HEK293 (cell line): ENCODE measurements at regions not wholly inside any gene's neighbourhood (a gene's known extent, or its start where the extent isn't known, plus 50 kb on each side); places are given as distances from the start of the nearest gene placed in this dataset.

Experiments used
- CTCF ChIP-seq: fragments of 450-650 bp; formaldehyde crosslinking; IDR thresholded peaks from 2 replicates; pipeline ENCODE4 v1.5.1; 2016; ENCODE audit warnings: missing biosample characterization, missing genetic modification characterization
- MYNN ChIP-seq: fragments of 450-650 bp; formaldehyde crosslinking; IDR thresholded peaks from 2 replicates; pipeline ENCODE4 v1.5.1; 2016; ENCODE audit warnings: missing biosample characterization, missing genetic modification characterization, borderline replicate concordance
- PRDM4 ChIP-seq: fragments of 450-650 bp; formaldehyde crosslinking; IDR thresholded peaks from 2 replicates; pipeline ENCODE4 v1.5.1; 2017; ENCODE audit warnings: missing biosample characterization, missing genetic modification characterization
- SP2 ChIP-seq: fragments of 450-650 bp; formaldehyde crosslinking; IDR thresholded peaks from 2 replicates; pipeline ENCODE4 v1.5.1; 2016; ENCODE audit warnings: missing biosample characterization, missing genetic modification characterization
- YY1 ChIP-seq: fragments of 450-650 bp; formaldehyde crosslinking; IDR thresholded peaks from 2 replicates; pipeline ENCODE4 v1.5.1; 2018; ENCODE audit warnings: missing biosample characterization, missing genetic modification characterization
- ZBTB7A ChIP-seq: fragments of 450-650 bp; formaldehyde crosslinking; IDR thresholded peaks from 2 replicates; pipeline ENCODE4 v1.5.1; 2016; ENCODE audit warnings: low read depth, missing biosample characterization, missing genetic modification characterization
- ZBTB8A ChIP-seq: fragments of 450-650 bp; formaldehyde crosslinking; IDR thresholded peaks from 2 replicates; pipeline ENCODE4 v1.5.1; 2016; ENCODE audit warnings: missing biosample characterization, missing genetic modification characterization
- ZNF155 ChIP-seq: fragments of 450-650 bp; formaldehyde crosslinking; IDR thresholded peaks from 2 replicates; pipeline ENCODE4 v1.5.1; 2016; ENCODE audit warnings: missing biosample characterization, missing genetic modification characterization
- ZNF221 ChIP-seq: fragments of 450-650 bp; formaldehyde crosslinking; IDR thresholded peaks from 2 replicates; pipeline ENCODE4 v1.5.1; 2017; ENCODE audit warnings: missing biosample characterization, missing genetic modification characterization, borderline replicate concordance
- ZNF350 ChIP-seq: fragments of 450-650 bp; formaldehyde crosslinking; IDR thresholded peaks from 2 replicates; pipeline ENCODE4 v1.5.0; 2017; ENCODE audit warnings: missing biosample characterization, mild to moderate bottlenecking, missing genetic modification characterization
- ZNF654 ChIP-seq: fragments of 450-650 bp; formaldehyde crosslinking; IDR thresholded peaks from 2 replicates; pipeline ENCODE4 v1.5.1; 2016; ENCODE audit warnings: low read depth, missing biosample characterization, missing genetic modification characterization
- ZNF843 ChIP-seq: fragments of 450-650 bp; formaldehyde crosslinking; IDR thresholded peaks from 2 replicates; pipeline ENCODE4 v1.5.1; 2016; ENCODE audit warnings: missing biosample characterization, missing genetic modification characterization
- ZSCAN4 ChIP-seq: fragments of 450-650 bp; formaldehyde crosslinking; IDR thresholded peaks from 2 replicates; pipeline ENCODE4 v1.5.1; 2017; ENCODE audit warnings: missing biosample characterization, missing genetic modification characterization

- no peak for TF ChIP-seq ZNF843 (tag by site-specific recombination)
- no peak for TF ChIP-seq PRDM4 (tag by site-specific recombination)
- TF ChIP-seq ZNF654 (tag by site-specific recombination), result no peak
- TF ChIP-seq YY1 (tag by site-specific recombination), result no peak
- TF ChIP-seq CTCF, result no peak
- TF ChIP-seq ZSCAN4, result no peak
- no peak for TF ChIP-seq ZNF221 (tag by site-specific recombination)
- no peak for TF ChIP-seq ZBTB7A
- TF ChIP-seq ZBTB8A, result no peak
- TF ChIP-seq MYNN, result no peak
- TF ChIP-seq ZNF350 (tag by site-specific recombination), result no peak
- TF ChIP-seq SP2 (tag by site-specific recombination), result no peak
- TF ChIP-seq ZNF155 (tag by site-specific recombination), result no peak
Measured at GRCh38 chr5:73336366-73336765, 112.2 kb downstream of the FOXD1 start.
